ENCODE measurements at regions not wholly inside any gene's neighbourhood (a gene's known extent, or its start where the extent isn't known, plus 50 kb on each side); places are given as distances from the start of the nearest gene placed in this dataset.

DNA sequence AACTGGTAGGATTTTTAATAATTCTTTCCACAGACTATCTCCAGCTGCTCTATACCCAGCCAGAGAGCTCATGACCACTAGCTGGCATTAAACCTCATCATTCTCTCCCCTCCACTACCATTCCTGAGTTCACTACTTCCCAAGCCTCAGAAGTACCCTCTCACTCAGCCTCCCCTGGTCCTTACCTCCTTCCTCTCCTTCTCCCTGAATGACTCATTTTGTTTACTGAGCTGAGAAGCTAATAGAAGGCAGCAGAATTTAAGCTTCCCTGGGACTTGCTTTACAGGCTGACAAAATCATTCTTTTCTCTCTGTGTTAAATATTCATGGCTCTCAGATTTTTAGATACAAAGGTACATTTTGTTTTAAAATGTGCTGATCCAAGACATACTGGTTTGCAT lies 305.4 kb downstream of the TLR4 start:
- TF ChIP-seq CTCF (optimal IDR thresholded peaks at IDR 0.05 in 1 of 3, IDR thresholded peaks at IDR 0.05 in 1 of 3, conservative IDR thresholded peaks at IDR 0.05 in 1 of 3; ENCODE audit: extremely low read depth in 1 of 3, insufficient read depth in 2 of 3, low read length in 3 of 3) (no peak), EZH2 (IDR thresholded peaks at IDR 0.05; ENCODE audit: low read length) (no peak)
